HL-60 (cell line): ENCODE measurements at regions not wholly inside any gene's neighbourhood (a gene's known extent, or its start where the extent isn't known, plus 50 kb on each side); places are given as distances from the start of the nearest gene placed in this dataset.

Experiments used
- DNase-seq, 2 experiments: peaks; one replicate each; pipeline ENCODE4 v3.0.0-alpha.2; 2010 to 2020; ENCODE audit warnings: low read depth in 1 of 2, low spot score in 1 of 2
- H3K27ac ChIP-seq: fragments of 250-450 bp; sonication (Bioruptor Pico); replicated peaks from 2 replicates; pipeline ENCODE4 v1.5.1; 2020; ENCODE audit warnings: mild to moderate bottlenecking, moderate library complexity
- H3K27me3 ChIP-seq: fragments of 250-450 bp; sonication (Bioruptor Pico); 2 replicates; pipeline ENCODE4 v1.5.1; 2021; ENCODE audit warnings: mild to moderate bottlenecking, moderate library complexity; ENCODE audit not compliant: insufficient read depth, poor library complexity, severe bottlenecking
- H3K4me3 ChIP-seq: replicated peaks from 2 replicates; pipeline ENCODE4 v1.5.1; 2011; ENCODE audit warnings: mild to moderate bottlenecking, control low read depth, low read length; ENCODE audit not compliant: insufficient read depth
- GABPA ChIP-seq: IDR thresholded peaks from 2 replicates; pipeline ENCODE4 v1.6.1; 2012; ENCODE audit warnings: low read depth
- POLR2AphosphoS5 ChIP-seq: IDR thresholded peaks from 2 replicates; pipeline ENCODE4 v1.6.1; 2012; ENCODE audit warnings: low read depth
- SPI1 ChIP-seq: IDR thresholded peaks from 2 replicates; pipeline ENCODE4 v1.6.1; 2012; ENCODE audit warnings: low read depth, mild to moderate bottlenecking, borderline replicate concordance
- TF ChIP-seq, protein P1 (sequence below): IDR thresholded peaks from one replicate; pipeline ENCODE4 v1.5.1; 2011; ENCODE audit warnings: low read length, control low read depth, inconsistent platforms; ENCODE audit not compliant: insufficient read depth
- TF ChIP-seq, protein P2 (sequence below): IDR thresholded peaks from 2 replicates; pipeline ENCODE4 v1.6.1; 2012; ENCODE audit warnings: low read depth; ENCODE audit not compliant: insufficient replicate concordance

- no peak overlapping the region for H3K27ac ChIP-seq
- H3K27me3 ChIP-seq: no peaks in the 10 kb centered on the region
- H3K4me3 ChIP-seq: no peak overlapping the region
- no peak for DNase-seq
- TF ChIP-seq POLR2AphosphoS5 (no peak), GABPA (no peak), SPI1 (no peak)
- TF ChIP-seq, protein P1, sequence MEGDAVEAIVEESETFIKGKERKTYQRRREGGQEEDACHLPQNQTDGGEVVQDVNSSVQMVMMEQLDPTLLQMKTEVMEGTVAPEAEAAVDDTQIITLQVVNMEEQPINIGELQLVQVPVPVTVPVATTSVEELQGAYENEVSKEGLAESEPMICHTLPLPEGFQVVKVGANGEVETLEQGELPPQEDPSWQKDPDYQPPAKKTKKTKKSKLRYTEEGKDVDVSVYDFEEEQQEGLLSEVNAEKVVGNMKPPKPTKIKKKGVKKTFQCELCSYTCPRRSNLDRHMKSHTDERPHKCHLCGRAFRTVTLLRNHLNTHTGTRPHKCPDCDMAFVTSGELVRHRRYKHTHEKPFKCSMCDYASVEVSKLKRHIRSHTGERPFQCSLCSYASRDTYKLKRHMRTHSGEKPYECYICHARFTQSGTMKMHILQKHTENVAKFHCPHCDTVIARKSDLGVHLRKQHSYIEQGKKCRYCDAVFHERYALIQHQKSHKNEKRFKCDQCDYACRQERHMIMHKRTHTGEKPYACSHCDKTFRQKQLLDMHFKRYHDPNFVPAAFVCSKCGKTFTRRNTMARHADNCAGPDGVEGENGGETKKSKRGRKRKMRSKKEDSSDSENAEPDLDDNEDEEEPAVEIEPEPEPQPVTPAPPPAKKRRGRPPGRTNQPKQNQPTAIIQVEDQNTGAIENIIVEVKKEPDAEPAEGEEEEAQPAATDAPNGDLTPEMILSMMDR: no peak
- TF ChIP-seq, protein P2, sequence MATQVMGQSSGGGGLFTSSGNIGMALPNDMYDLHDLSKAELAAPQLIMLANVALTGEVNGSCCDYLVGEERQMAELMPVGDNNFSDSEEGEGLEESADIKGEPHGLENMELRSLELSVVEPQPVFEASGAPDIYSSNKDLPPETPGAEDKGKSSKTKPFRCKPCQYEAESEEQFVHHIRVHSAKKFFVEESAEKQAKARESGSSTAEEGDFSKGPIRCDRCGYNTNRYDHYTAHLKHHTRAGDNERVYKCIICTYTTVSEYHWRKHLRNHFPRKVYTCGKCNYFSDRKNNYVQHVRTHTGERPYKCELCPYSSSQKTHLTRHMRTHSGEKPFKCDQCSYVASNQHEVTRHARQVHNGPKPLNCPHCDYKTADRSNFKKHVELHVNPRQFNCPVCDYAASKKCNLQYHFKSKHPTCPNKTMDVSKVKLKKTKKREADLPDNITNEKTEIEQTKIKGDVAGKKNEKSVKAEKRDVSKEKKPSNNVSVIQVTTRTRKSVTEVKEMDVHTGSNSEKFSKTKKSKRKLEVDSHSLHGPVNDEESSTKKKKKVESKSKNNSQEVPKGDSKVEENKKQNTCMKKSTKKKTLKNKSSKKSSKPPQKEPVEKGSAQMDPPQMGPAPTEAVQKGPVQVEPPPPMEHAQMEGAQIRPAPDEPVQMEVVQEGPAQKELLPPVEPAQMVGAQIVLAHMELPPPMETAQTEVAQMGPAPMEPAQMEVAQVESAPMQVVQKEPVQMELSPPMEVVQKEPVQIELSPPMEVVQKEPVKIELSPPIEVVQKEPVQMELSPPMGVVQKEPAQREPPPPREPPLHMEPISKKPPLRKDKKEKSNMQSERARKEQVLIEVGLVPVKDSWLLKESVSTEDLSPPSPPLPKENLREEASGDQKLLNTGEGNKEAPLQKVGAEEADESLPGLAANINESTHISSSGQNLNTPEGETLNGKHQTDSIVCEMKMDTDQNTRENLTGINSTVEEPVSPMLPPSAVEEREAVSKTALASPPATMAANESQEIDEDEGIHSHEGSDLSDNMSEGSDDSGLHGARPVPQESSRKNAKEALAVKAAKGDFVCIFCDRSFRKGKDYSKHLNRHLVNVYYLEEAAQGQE: no peak
Observed at GRCh38 chr6:115631028-115631427, 429.7 kb downstream of the FRK start.

GRCh38 chr6:115630424-115631024 is 430.2 kb downstream of the FRK start:
- TF ChIP-seq GABPA (no peak), POLR2AphosphoS5 (no peak), SPI1 (no peak)
- TF ChIP-seq, protein P1: no peak
- TF ChIP-seq, protein P2: no peak
- DNase-seq: no peak
- no peak overlapping the region for H3K27ac ChIP-seq
- no peak overlapping the region for H3K4me3 ChIP-seq
- H3K27me3 ChIP-seq: no peaks in the 10 kb centered on the region

DNA sequence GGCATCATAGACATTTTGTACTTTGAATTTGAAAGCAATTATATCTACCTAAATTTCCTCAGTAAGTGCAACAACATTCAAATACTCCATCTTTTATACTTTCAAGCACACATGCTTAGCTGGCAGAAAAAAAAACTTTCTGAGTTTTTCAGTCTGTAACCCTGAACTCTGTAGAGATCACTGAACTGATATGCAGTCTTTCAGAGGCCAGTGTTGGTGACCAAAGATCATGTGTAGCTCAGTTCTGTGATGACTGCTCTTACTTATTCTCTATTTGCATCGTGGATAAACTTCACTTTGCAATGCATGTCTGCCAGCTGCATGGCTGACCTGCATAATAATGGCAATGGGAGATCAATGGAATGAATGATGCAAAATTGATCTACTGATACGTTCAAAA is 431.3 kb downstream of the FRK start:
- TF ChIP-seq POLR2AphosphoS5 (no peak), SPI1 (no peak), GABPA (no peak)
- TF ChIP-seq, protein P2: no peak
- TF ChIP-seq, protein P1: no peak
- no peak overlapping the region for H3K4me3 ChIP-seq

More for the DNA sequence above, 431.3 kb downstream of the FRK start:
- H3K27ac ChIP-seq: no peak overlapping the region
- DNase-seq: no peak
- H3K27me3 ChIP-seq: no peaks in the 10 kb centered on the region
